22Rv1 (cell line): ENCODE measurements at regions not wholly inside any gene's neighbourhood (a gene's known extent, or its start where the extent isn't known, plus 50 kb on each side); places are given as distances from the start of the nearest gene placed in this dataset.

ENCODE experiments used
- H3K27ac ChIP-seq: fragments of 450-650 bp; 2 replicates; pipeline ENCODE4 v1.5.1; 2017
- CTCF ChIP-seq: fragments of 450-650 bp; IDR thresholded peaks from 2 replicates; pipeline ENCODE4 v1.5.1; 2017; ENCODE audit warnings: mild to moderate bottlenecking
- ZFX ChIP-seq: fragments of 450-650 bp; IDR thresholded peaks from 2 replicates; pipeline ENCODE4 v1.6.1; 2017; ENCODE audit warnings: antibody characterized with exemption, borderline replicate concordance

GRCh38 chr22:26996154-26996553 lies 338.8 kb downstream of the MIAT start:
- no peak overlapping the region for H3K27ac ChIP-seq
- TF ChIP-seq CTCF (no peak), ZFX (no peak)

GRCh38 chr22:26998129-26998528 lies 340.7 kb downstream of the MIAT start:
- no peak overlapping the region for H3K27ac ChIP-seq
- TF ChIP-seq CTCF (no peak), ZFX (no peak)

GRCh38 chr22:26998716-26999115 lies 341.3 kb downstream of the MIAT start:
- H3K27ac ChIP-seq, result no peak overlapping the region
- TF ChIP-seq ZFX (no peak), CTCF (no peak)

GRCh38 chr22:27003297-27003696 lies 345.9 kb downstream of the MIAT start:
- no peak overlapping the region for H3K27ac ChIP-seq
- TF ChIP-seq ZFX, result no peak
- TF ChIP-seq CTCF, result no peak

- no peak for TF ChIP-seq ZFX
- no peak overlapping the region for H3K27ac ChIP-seq
These were observed 347.0 kb downstream of the MIAT start for GRCh38 chr22:27004434-27004833.

- no peak overlapping the region for H3K27ac ChIP-seq
- TF ChIP-seq CTCF (no peak), ZFX (no peak)
These were observed 351.1 kb downstream of the MIAT start for GRCh38 chr22:27008454-27008853.

- no peak overlapping the region for H3K27ac ChIP-seq
- no peak for TF ChIP-seq ZFX
- no peak for TF ChIP-seq CTCF
These were observed 353.7 kb downstream of the MIAT start for GRCh38 chr22:27011133-27011532.

- no peak for TF ChIP-seq CTCF
These were observed 354.3 kb downstream of the MIAT start for GRCh38 chr22:27011717-27012116.

More at GRCh38 chr22:27011717-27012116, 354.3 kb downstream of the MIAT start:
- H3K27ac ChIP-seq, result no peak overlapping the region
